Mesenchymal stem cell (in vitro differentiated cells and primary cell): ENCODE measurements at regions not wholly inside any gene's neighbourhood (a gene's known extent, or its start where the extent isn't known, plus 50 kb on each side); places are given as distances from the start of the nearest gene placed in this dataset.

Experiments used
- DNase-seq: peaks from one replicate; pipeline ENCODE4 v3.0.0-alpha.2; 2013
- H2AFZ ChIP-seq: one replicate; pipeline ENCODE4 v1.6.1; 2013; ENCODE audit warnings: low read depth, mild to moderate bottlenecking, control low read depth, inconsistent platforms, low read length, moderate library complexity
- H2AK5ac ChIP-seq: 2 replicates; pipeline ENCODE4 v1.6.1; 2013; ENCODE audit warnings: low read length, moderate library complexity, mild to moderate bottlenecking, inconsistent platforms; ENCODE audit not compliant: severe bottlenecking
- H2BK120ac ChIP-seq: one replicate; pipeline ENCODE4 v1.6.1; 2013; ENCODE audit warnings: low read depth, mild to moderate bottlenecking, inconsistent platforms, low read length, moderate library complexity
- H2BK12ac ChIP-seq, 2 experiments: one replicate each; pipeline ENCODE4 v1.6.1; 2013; ENCODE audit warnings: inconsistent platforms in 2 of 2, low read length in 2 of 2, mild to moderate bottlenecking in 2 of 2, moderate library complexity in 2 of 2, control low read depth in 1 of 2
- H2BK15ac ChIP-seq: one replicate; pipeline ENCODE4 v1.6.1; 2013; ENCODE audit warnings: mild to moderate bottlenecking, low read depth, inconsistent platforms; ENCODE audit not compliant: poor library complexity, severe bottlenecking
- H2BK5ac ChIP-seq: 2 replicates; pipeline ENCODE4 v1.6.1; 2013; ENCODE audit warnings: low read depth, mild to moderate bottlenecking, low read length, control low read depth, inconsistent platforms; ENCODE audit not compliant: poor library complexity, severe bottlenecking
- H3K14ac ChIP-seq, 2 experiments: one replicate each; pipeline ENCODE4 v1.6.1; 2013; ENCODE audit warnings: inconsistent platforms in 2 of 2, low read length in 2 of 2, control low read depth in 1 of 2, mild to moderate bottlenecking in 1 of 2, moderate library complexity in 1 of 2
- H3K18ac ChIP-seq, 2 experiments: one replicate each; pipeline ENCODE4 v1.6.1; 2013; ENCODE audit warnings: inconsistent platforms in 2 of 2, low read length in 2 of 2, control low read depth in 1 of 2, low read depth in 1 of 2, mild to moderate bottlenecking in 1 of 2
- H3K23ac ChIP-seq, 2 experiments: one replicate each; pipeline ENCODE4 v1.6.1; 2013; ENCODE audit warnings: inconsistent platforms in 2 of 2, low read length in 2 of 2, mild to moderate bottlenecking in 2 of 2, moderate library complexity in 2 of 2, control low read depth in 1 of 2
- H3K27ac ChIP-seq: 2 replicates; pipeline ENCODE4 v1.5.1; 2013; ENCODE audit warnings: mild to moderate bottlenecking, moderate library complexity, low read length, control low read depth, inconsistent platforms; ENCODE audit not compliant: poor library complexity, severe bottlenecking
- H3K27me3 ChIP-seq, 2 experiments: 2 replicates each; pipeline versions ENCODE4 v1.6.1 to v1.7.0; 2013; ENCODE audit warnings: low read length in 2 of 2, mild to moderate bottlenecking in 2 of 2, moderate library complexity in 2 of 2, control low read depth in 1 of 2, inconsistent platforms in 1 of 2; ENCODE audit not compliant: control insufficient read depth in 1 of 2, insufficient read depth in 1 of 2
- H3K36me3 ChIP-seq, 2 experiments: 2 replicates each; pipeline versions ENCODE4 v1.6.1 to v1.7.0; 2013; ENCODE audit warnings: low read length in 2 of 2, control low read depth in 1 of 2, inconsistent platforms in 1 of 2, low read depth in 1 of 2, mild to moderate bottlenecking in 1 of 2; ENCODE audit not compliant: insufficient read depth in 2 of 2, control insufficient read depth in 1 of 2
- H3K4ac ChIP-seq, 2 experiments: one replicate each; pipeline ENCODE4 v1.6.1; 2013; ENCODE audit warnings: inconsistent platforms in 2 of 2, low read length in 2 of 2, mild to moderate bottlenecking in 2 of 2, moderate library complexity in 2 of 2, control low read depth in 1 of 2, low read depth in 1 of 2
- H3K4me1 ChIP-seq: 2 replicates; pipeline ENCODE4 v1.6.1; 2013; ENCODE audit warnings: low read depth, low read length, control low read depth; ENCODE audit not compliant: control insufficient read depth, insufficient read depth
- H3K4me2 ChIP-seq: 2 replicates; pipeline ENCODE4 v1.6.1; 2013; ENCODE audit warnings: low read length, mild to moderate bottlenecking, inconsistent platforms; ENCODE audit not compliant: poor library complexity, severe bottlenecking
- H3K4me3 ChIP-seq, 2 experiments: 2 replicates each; pipeline versions ENCODE4 v1.5.1 to v1.7.0; 2013; ENCODE audit warnings: low read length in 2 of 2, mild to moderate bottlenecking in 2 of 2, control low read depth in 1 of 2, low read depth in 1 of 2; ENCODE audit not compliant: insufficient read depth in 1 of 2
- H3K79me1 ChIP-seq: replicated peaks from 2 replicates; pipeline ENCODE4 v1.6.1; 2013; ENCODE audit warnings: mild to moderate bottlenecking, control low read depth, low read length, inconsistent platforms; ENCODE audit not compliant: poor library complexity, severe bottlenecking
- H3K9ac ChIP-seq: 2 replicates; pipeline ENCODE4 v1.7.0; 2013; ENCODE audit warnings: mild to moderate bottlenecking, low read length, moderate library complexity
- H3K9me3 ChIP-seq: 2 replicates; pipeline ENCODE4 v1.7.0; 2013; ENCODE audit warnings: mild to moderate bottlenecking, low read length; ENCODE audit not compliant: control insufficient read depth
- H4K8ac ChIP-seq: one replicate; pipeline ENCODE4 v1.6.1; 2013; ENCODE audit warnings: inconsistent platforms, mild to moderate bottlenecking, low read length, moderate library complexity
- H4K91ac ChIP-seq: one replicate; pipeline ENCODE4 v1.6.1; 2013; ENCODE audit warnings: mild to moderate bottlenecking, low read length, inconsistent platforms
- WGBS: methylation state at CpG from one replicate; pipeline ENCODE4 v1.1.7; 2013; ENCODE audit warnings: mixed read lengths; 5-methylcytosine and 5-hydroxymethylcytosine counted together

DNA sequence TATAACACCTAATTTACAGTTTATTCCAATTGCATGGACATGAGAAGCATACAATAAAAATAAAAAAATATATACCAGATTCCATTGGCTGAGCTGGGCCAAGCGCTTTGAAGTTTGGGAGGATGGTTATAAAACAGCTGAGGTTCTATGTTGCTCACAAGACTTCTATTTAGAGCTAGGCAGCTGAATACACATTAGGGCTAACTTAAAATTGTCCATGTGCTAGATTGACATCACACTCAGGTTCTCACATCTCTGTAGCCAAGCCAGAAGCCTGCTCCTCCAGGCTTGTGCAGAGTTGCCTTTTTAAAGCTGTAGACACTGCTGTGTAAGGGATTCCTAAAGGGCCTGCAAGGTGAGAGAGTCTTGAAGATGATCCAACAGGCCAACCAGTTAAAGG lies 871.1 kb upstream of the FANCL start:
- Histone ChIP-seq H4K8ac (no peak overlapping the region), H3K4ac (no peak overlapping the region), H2AK5ac (no peak overlapping the region), H2BK15ac (no peak overlapping the region), H3K9me3 (no peaks in the 10 kb centered on the region), H4K91ac (no peak overlapping the region), H3K4me3 (no peak overlapping the region), H2BK5ac (no peak overlapping the region), H2BK12ac (no peak overlapping the region), H3K79me1 (no peaks in the 10 kb centered on the region), H3K23ac (no peak overlapping the region), H3K14ac (no peak overlapping the region), H3K36me3 (no peaks in the 10 kb centered on the region), H2BK120ac (no peak overlapping the region), H3K4me1 (no peaks in the 10 kb centered on the region), H3K27me3 (no peaks in the 10 kb centered on the region), H2AFZ (no peak overlapping the region), H3K18ac (no peak overlapping the region), H3K4me2 (no peak overlapping the region), H3K9ac (no peak overlapping the region), H3K27ac (no peak overlapping the region)
- DNase-seq, result no peak
- 100% methylated on average over 1 of the region's 1 CpG for WGBS

DNA sequence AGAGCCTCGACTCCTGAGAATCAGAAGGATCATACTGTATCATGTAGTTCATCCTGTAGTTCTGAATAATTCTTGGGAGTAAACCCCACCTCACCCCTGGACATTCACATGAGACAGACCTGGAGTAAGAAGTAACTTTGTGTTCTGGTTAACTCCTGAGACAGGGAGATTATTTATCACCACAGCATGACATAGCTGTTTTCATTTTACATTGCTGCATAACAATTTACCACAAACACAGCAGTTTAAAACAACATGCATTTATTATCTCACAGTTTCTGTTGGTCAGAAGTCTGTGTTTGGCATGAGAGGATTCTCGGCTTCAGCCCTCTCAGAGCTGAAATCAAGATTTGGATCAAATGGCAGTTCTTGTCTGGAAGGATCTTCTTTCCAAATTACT lies 855.8 kb upstream of the FANCL start:
- Histone ChIP-seq H3K79me1 (no peaks in the 10 kb centered on the region), H3K4ac (no peak overlapping the region), H3K9me3 (peaks cover 10% of the 10 kb centered on the region), H4K91ac (no peak overlapping the region), H2AK5ac (no peak overlapping the region), H3K4me3 (no peak overlapping the region), H3K4me2 (no peak overlapping the region), H3K36me3 (no peaks in the 10 kb centered on the region), H3K4me1 (no peaks in the 10 kb centered on the region), H4K8ac (no peak overlapping the region), H3K27me3 (no peaks in the 10 kb centered on the region), H2BK5ac (no peak overlapping the region), H3K9ac (no peak overlapping the region), H2BK15ac (no peak overlapping the region), H3K14ac (no peak overlapping the region), H3K27ac (no peak overlapping the region), H2BK120ac (no peak overlapping the region), H2BK12ac (no peak overlapping the region), H3K23ac (no peak overlapping the region), H2AFZ (no peak overlapping the region), H3K18ac (no peak overlapping the region)
- 80% methylated on average over 2 of the region's 2 CpGs for WGBS
- DNase-seq, result no peak

DNA sequence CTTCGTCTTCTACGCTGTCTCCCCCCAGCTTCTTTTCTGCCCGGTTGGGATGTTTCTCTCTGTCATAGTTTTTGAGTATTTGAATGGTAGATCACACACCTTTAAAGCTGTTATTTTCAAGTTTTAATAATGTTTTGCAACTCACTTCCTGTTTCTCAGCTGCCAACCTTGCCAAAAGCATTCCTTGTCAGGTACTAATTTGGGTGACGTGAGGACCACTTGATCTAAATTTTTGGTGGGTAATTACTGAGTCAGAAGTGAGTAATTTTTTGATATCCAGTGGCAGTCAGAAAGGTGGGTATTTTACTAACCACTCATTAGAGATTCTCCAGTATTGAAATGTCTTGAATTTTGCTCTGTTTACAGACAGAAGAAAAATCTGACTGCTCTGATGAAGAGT lies 852.4 kb upstream of the FANCL start:
- H3K79me1 ChIP-seq, result no peaks in the 10 kb centered on the region
- H3K9me3 ChIP-seq, result peaks cover 4% of the 10 kb centered on the region
- H2BK5ac ChIP-seq, result no peak overlapping the region
- no peak overlapping the region for H2BK15ac ChIP-seq
- no peak overlapping the region for H3K4me2 ChIP-seq
- no peak overlapping the region for H3K4ac ChIP-seq
- H3K27me3 ChIP-seq, result no peaks in the 10 kb centered on the region
- no peak for DNase-seq
- no peak overlapping the region for H3K23ac ChIP-seq
- H3K4me1 ChIP-seq, result no peaks in the 10 kb centered on the region
- H3K18ac ChIP-seq, result no peak overlapping the region
- H3K36me3 ChIP-seq, result no peaks in the 10 kb centered on the region
- H3K9ac ChIP-seq, result no peak overlapping the region
- no peak overlapping the region for H2AK5ac ChIP-seq
- WGBS, result 80% methylated on average over 3 of the region's 4 CpGs
- no peak overlapping the region for H2AFZ ChIP-seq
- no peak overlapping the region for H3K4me3 ChIP-seq
- no peak overlapping the region for H2BK12ac ChIP-seq
- H2BK120ac ChIP-seq, result no peak overlapping the region
- no peak overlapping the region for H3K14ac ChIP-seq
- H3K27ac ChIP-seq, result no peak overlapping the region
- no peak overlapping the region for H4K8ac ChIP-seq
- H4K91ac ChIP-seq, result no peak overlapping the region

DNA sequence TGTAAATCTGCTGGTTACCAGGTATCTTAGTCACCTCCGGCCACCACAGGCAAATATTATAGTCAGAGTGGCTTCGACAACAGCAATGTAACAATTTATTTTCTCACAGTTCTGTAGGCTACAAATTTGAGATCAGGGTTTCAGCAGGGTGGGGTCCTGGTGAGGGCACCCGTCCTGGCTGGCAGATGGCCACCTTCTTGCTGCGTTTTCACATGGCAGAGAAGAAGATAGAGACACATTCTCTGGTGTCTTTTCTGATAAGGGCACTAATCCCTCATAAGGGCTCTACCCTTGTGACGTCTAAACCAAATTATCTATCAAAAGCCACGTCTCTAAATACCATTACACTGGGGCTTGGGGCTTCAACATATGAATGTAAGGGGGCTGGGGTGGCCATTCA lies 843.2 kb upstream of the FANCL start:
- no peak overlapping the region for H2BK15ac ChIP-seq
- no peak overlapping the region for H2BK12ac ChIP-seq
- no peak overlapping the region for H3K4me3 ChIP-seq
- H4K91ac ChIP-seq, result no peak overlapping the region
- H3K9me3 ChIP-seq, result no peaks in the 10 kb centered on the region
- no peaks in the 10 kb centered on the region for H3K4me1 ChIP-seq
- no peak overlapping the region for H3K4me2 ChIP-seq
- H2BK5ac ChIP-seq, result no peak overlapping the region
- DNase-seq, result no peak
- no peak overlapping the region for H3K14ac ChIP-seq
- H2BK120ac ChIP-seq, result no peak overlapping the region
- no peaks in the 10 kb centered on the region for H3K79me1 ChIP-seq
- no peak overlapping the region for H2AK5ac ChIP-seq
- no peaks in the 10 kb centered on the region for H3K27me3 ChIP-seq
- no peak overlapping the region for H4K8ac ChIP-seq
- H2AFZ ChIP-seq, result no peak overlapping the region
- WGBS, result 45% methylated on average over 3 of the region's 6 CpGs
- H3K23ac ChIP-seq, result no peak overlapping the region
- H3K4ac ChIP-seq, result no peak overlapping the region
- no peak overlapping the region for H3K27ac ChIP-seq
- H3K18ac ChIP-seq, result no peak overlapping the region
- no peak overlapping the region for H3K9ac ChIP-seq
- no peaks in the 10 kb centered on the region for H3K36me3 ChIP-seq
